GM18517 (cell line): ENCODE measurements at regions not wholly inside any gene's neighbourhood (a gene's known extent, or its start where the extent isn't known, plus 50 kb on each side); places are given as distances from the start of the nearest gene placed in this dataset.
"Not testable (repeated sequence)": the region's sequence is repeated elsewhere in the genome, so short reads cannot be mapped to it uniquely, and the experiment has no call there.

ENCODE experiments used
- ATAC-seq: cut with Tn5 transposase; IDR thresholded peaks from one replicate; pipeline ENCODE4 v1.9.1; 2021; ENCODE audit warnings: mild to moderate bottlenecking, moderate library complexity; ENCODE audit not compliant: unreplicated experiment

GRCh38 chr5:112533362-112533761, 114.3 kb upstream of the EPB41L4A start:
- ATAC-seq = peak; percentile 47

- no peak for ATAC-seq
Observed at GRCh38 chr5:112534067-112534583, 115.0 kb upstream of the EPB41L4A start.

GRCh38 chr5:112534611-112535255, 115.7 kb upstream of the EPB41L4A start:
- ATAC-seq = peak; percentile 53

GRCh38 chr5:112535356-112535755, 116.3 kb upstream of the EPB41L4A start:
- no peak for ATAC-seq

- not testable (repeated sequence) for ATAC-seq
Observed at GRCh38 chr5:112544558-112544957, 125.5 kb upstream of the EPB41L4A start.

GRCh38 chr5:112546946-112547592, 128.0 kb upstream of the EPB41L4A start:
- ATAC-seq = no peak

- no peak for ATAC-seq
Observed at GRCh38 chr5:112548246-112548881, 129.3 kb upstream of the EPB41L4A start.

- ATAC-seq = no peak
Observed at GRCh38 chr5:112549127-112549526, 130.1 kb upstream of the EPB41L4A start.

GRCh38 chr5:112549605-112550166, 130.6 kb upstream of the EPB41L4A start:
- no peak for ATAC-seq

- ATAC-seq = peak; percentile 51
Observed at GRCh38 chr5:112551419-112552032, 132.4 kb upstream of the EPB41L4A start.

GRCh38 chr5:112552216-112552615, 133.1 kb upstream of the EPB41L4A start:
- no peak for ATAC-seq

- no peak for ATAC-seq
Observed at GRCh38 chr5:112552791-112553190, 133.7 kb upstream of the EPB41L4A start.

- no peak for ATAC-seq
Observed at GRCh38 chr5:112554101-112554977, 135.3 kb upstream of the EPB41L4A start.

GRCh38 chr5:112555197-112555596, 136.1 kb upstream of the EPB41L4A start:
- ATAC-seq = no peak

GRCh38 chr5:112555691-112556090, 136.6 kb upstream of the EPB41L4A start:
- ATAC-seq = no peak

GRCh38 chr5:112559501-112559900, 140.4 kb upstream of the EPB41L4A start:
- not testable (repeated sequence) for ATAC-seq

GRCh38 chr5:112560371-112560770, 141.3 kb upstream of the EPB41L4A start:
- ATAC-seq = no peak

- no peak for ATAC-seq
Observed at GRCh38 chr5:112563169-112563826, 144.2 kb upstream of the EPB41L4A start.

GRCh38 chr5:112566251-112566650, 147.2 kb upstream of the EPB41L4A start:
- no peak for ATAC-seq

GRCh38 chr5:112569596-112569995, 150.5 kb upstream of the EPB41L4A start:
- ATAC-seq = no peak
